NCI-H2081 treated with DMSO at 0.1 percent for 48 hours (cell line): ENCODE measurements at regions not wholly inside any gene's neighbourhood (a gene's known extent, or its start where the extent isn't known, plus 50 kb on each side); places are given as distances from the start of the nearest gene placed in this dataset.

Experiments used
- DNase-seq: peaks from one replicate; lab custom pipeline; 2025; lab: John Stamatoyannopoulos, UW

GRCh38 chr2:57957238-57957637 is 89.4 kb upstream of the VRK2 start:
- no peak for DNase-seq

GRCh38 chr2:57959390-57959789 is 87.2 kb upstream of the VRK2 start:
- no peak for DNase-seq

DNA sequence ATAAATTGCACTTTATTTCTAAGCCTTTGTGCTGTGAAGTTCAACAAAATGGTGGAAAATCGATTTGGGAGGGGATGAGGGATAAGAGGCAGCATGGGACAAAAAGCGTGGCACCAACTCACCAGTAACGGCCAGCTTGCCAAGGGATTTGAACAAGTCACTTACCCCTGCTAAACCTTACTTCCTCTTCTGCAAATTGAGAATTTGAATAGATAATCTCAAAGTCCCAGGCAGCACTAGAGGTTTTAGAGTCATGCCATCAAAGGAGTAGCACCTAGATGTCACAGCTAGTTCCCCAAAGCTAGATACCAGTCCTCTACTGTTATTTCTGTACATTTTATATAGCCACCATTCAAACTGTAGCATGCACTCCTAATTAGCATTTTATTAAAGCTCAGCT is 83.7 kb upstream of the VRK2 start:
- DNase-seq: no peak

DNA sequence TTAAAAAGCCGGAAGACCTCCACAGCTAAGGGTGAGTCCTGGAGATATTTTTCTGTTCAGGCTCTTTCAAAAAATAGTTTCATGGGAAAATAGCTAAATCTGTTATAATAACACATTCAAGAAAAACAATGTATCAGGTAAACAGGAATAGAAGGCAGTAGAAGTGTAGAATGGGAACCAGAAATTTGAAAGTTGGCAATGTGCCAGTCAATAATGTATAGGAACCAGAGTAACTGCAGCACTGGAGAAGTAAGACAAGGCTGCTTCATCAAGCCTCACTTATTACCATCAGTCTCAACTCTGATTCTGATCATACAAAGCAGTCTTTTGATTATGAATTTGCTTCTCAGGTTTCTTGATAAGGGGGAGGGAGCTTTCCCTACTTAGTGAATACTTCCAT is 81.4 kb upstream of the VRK2 start:
- DNase-seq: no peak

DNA sequence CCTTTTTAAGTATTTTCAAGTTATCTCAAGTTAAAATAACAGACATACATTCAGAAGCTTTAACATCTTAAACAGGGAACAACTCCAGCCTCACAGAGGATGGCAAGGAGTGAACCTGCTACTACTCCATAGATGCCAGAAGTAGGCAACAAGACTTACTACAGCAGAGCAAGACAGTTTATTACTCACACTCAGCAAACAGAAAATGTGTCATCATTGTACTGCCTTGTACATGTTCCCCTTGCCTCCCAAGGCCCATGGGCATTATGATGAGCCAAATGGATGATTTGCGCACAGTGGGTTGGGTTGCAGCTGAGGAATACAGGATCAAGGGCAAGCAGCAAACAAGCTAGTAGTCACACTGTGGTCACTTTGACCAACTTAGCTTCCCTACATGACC is 80.6 kb upstream of the VRK2 start:
- DNase-seq: no peak

DNA sequence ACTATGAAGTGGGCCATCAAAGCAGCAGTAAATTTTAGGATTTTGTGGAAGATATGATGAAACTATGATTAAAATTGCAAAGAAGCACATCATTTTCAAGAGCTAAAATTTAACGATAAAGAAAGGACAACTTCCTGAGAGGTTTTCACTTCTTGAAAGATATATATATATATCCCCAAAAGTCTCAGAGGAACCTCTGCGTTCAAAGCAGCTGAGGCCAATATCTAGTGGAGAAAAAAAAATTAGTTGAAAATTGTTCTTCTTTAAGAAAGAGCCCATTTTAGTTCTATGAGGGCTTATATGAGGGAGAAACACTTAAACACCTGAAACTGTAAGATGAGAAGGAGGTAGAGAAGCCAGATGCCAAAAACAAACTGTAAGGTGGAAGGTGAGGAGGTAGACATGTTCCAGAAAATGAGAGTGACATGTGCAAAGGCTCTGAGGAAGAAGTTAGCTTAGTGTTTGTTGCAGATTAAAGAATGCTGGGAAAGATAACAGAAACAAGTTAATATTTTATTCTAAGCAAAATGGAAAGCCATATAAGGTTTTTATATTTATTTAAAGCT is 72.9 kb upstream of the VRK2 start:
- no peak for DNase-seq

DNA sequence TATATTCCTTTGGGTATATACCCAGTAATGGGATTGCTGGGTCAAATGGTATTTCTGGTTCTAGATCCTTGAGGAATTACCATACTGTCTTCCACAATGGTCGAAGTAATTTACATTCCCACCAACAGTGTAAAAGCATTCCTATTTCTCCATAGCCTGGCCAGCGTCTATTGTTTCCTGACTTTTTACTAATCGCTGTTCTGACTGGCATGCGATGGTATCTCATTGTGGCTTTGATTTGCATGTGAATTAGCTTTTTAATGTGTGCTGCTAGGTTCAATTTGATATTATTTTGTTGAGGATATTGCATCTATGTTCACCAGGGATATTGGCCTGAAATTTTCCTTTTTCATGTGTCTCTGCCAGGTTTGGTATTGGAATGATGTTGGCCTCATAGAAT is 67.4 kb upstream of the VRK2 start:
- no peak for DNase-seq

DNA sequence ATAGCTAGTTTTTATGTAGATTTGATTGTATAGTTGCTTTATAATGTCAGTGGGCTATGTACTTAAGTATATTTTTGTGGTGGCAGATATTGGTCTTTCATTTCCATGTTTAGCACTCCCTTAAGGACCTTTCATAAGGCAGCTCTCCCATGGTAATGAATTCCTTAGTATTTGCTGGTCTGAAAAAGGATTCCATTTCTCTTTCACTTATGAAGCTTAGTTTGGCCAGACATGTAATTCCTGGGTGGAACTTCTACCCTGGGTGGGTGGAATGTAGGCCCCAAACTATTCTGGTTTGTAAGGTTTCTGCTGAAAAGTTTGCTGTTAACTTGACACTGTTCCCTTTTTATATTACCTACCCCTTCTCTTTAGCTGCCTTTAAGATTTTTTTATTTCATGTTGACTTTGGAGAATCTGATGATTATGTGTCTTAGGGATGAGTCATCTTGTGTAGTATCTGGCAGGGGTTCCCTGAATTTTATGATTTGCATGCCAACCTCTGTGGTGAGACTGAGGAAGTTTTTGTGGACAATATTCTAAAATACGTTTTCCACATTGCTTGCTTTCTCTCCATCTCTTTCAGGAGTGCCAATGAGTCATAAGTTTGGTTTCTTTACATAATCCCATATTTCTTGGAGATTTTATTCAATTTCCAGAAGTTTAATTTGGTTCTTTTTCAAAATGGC is 65.4 kb upstream of the VRK2 start:
- no peak for DNase-seq

DNA sequence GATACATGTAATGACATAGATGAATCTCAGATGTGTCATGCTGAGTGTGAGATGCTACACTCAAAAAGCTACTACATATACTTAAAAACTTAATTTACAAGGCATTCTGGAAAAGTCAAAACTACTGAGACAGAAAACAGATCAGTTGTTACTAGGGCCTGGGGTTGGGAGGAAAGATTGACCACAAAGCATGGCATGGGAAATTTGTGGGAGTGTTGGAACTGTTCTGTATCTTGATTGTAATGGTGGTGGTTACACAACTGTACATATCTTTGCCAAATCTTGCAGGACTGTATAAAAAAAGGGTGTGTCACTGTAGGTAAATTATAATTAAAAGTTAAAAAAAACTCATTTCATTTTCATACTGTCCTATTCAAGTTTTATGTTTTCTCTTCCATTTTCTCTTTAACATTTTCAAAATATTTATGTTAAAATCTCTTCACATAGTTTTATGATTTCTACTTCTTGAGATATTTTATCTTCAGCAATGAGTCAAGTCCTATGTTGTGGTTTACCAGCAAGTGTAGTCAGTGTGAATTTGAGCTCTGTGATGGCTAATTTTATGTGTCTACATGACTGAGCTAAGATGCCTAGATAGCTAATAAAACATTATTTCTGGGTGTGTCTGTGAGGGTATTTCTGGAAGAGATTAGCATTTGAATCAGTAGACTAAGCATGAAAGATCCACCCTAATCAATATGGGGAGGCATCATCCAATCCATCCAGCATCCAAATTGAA is 58.6 kb upstream of the VRK2 start:
- no peak for DNase-seq

DNA sequence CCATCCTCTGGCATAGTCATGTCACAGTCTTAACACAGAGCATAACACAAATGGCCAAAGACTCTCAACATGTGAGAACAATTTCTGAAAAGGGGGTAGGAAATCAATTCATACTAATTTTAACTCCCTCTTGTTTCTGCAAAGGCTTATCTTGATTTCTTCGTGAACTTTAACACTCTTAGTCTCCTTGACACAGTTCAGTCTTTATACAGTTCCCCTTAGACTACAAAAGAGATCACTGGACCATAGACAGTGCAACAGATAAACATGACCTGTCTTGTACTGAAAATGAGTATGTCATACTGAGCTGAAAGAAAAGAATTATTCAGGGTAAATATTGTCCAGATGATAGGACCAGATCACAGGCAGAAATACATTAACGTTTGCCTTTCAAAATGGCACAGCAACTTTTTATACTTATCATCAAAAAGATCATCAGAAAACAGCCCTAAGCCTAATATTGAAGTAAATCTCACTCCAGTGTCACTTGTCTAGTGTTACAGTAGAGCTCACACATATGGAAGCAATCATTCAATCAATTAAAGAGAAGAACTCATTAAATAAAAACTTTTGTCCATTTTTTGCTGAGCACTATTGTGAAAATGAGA is 56.4 kb upstream of the VRK2 start:
- DNase-seq: no peak
